ENCODE measurements at regions not wholly inside any gene's neighbourhood (a gene's known extent, or its start where the extent isn't known, plus 50 kb on each side); places are given as distances from the start of the nearest gene placed in this dataset.
A peak's percentile ranks its signal among the peaks of the same experiment; 100 is the strongest.
"Not testable (repeated sequence)": the region's sequence is repeated elsewhere in the genome, so short reads cannot be mapped to it uniquely, and the experiment has no call there.

DNA sequence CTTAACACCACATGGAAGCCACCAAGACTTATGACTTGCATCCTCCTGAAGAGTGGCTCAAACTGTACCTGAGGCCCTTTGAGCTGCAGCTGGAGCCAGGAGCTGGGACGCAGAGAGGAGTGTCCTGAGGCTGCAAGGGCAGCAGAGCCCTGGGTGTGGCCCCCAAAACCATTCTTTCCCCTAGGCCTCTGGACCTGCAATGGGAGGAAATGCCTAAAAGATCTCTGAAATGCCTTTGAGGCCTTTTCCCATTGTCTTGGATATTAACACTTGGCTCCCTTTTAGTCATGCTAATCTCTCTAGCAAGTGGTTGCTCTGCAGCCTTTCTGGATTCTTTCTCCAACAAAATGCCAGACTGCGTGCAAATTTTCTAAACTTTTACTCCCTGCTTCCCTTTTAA lies 156.1 kb downstream of the SLC38A4 start:
- DNase-seq, result no peak

DNA sequence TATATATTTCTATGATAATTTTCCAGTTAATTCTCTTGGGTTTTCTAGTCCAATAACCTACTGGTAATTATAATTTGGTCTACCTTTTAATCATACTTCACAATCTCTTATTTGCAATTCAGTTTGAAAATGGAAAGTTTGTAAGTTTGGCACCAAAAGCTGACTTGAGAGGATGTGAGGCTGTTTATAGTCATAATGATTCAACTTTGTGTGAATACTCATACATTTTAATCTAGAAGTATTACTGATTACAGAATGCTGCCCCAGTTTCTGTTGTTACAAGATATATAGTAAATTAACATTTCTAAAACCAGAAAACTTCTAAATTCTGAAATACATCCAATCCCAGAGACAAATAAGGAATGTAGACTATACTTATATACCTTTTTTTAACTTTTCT lies 158.2 kb downstream of the SLC38A4 start:
- DNase-seq, result no peak

- peak; percentile 56 for DNase-seq
Observed at GRCh38 chr12:46664761-46665287, 161.0 kb downstream of the SLC38A4 start.

DNA sequence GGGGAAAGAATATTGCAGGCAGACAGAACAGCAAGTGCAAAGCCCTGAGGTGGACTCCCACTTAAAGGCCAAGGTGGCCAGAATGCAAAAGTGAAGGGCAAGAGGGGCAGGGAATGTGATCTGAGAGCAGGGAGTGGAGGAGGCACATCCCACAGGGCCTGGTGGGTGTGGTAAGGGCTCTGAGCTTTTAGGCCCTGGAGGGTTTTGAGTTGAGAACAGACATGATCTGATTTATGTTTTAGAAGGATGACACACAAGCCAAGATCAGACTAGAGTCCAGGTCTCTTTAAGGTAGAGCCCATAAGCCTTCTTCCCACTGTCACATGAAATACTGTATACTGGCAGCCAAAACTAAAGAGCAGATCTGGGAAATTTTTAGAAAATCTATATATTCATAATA lies 162.5 kb downstream of the SLC38A4 start:
- peak; percentile 10 for DNase-seq

GRCh38 chr12:46661110-46661845 lies 164.5 kb downstream of the SLC38A4 start:
- peak; percentile 82 for DNase-seq

DNA sequence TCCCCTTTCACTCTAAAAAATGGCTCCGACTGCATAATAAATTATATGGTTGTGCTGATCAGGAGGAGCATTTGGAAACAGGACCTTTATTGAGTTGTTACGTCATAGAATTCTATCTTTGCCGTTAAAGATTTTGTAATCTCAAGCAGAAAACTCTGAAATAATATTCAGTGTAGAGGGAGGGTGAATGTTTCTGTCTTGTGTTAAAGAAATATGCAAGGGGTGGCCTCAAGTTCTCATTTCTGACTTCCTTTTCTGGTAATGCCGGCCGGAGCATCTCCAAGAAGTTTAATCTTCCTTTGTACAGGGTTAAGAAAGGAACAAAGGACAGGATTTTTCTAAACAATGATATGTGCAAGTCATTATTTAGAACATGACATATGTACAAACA lies 165.1 kb downstream of the SLC38A4 start:
- DNase-seq, result no peak

DNA sequence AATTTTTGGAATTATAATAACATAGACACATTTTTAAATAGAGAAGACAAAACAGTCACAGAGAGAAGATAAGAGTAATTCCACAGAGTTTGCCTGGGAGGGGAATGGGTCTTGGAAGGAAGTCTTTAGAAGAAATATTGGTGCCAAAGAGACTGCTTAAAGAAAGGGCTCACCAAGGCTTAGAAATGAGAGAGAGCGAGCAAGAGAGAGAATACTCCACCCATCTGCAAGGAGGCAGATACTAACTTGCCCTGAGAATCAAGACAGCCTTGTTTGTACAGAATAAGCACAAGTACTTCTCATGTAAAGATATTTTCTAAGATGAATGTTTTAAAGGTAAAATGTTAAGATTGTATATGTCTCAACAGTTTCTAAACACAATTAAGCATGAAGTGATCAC lies 165.5 kb downstream of the SLC38A4 start:
- no peak for DNase-seq

- DNase-seq, result no peak
Observed at GRCh38 chr12:46659824-46660223, 166.0 kb downstream of the SLC38A4 start.

- no peak for DNase-seq
Observed at GRCh38 chr12:46659032-46659650, 166.7 kb downstream of the SLC38A4 start.

GRCh38 chr12:46657453-46658411 lies 168.1 kb downstream of the SLC38A4 start:
- DNase-seq, result no peak

- not testable (repeated sequence) for DNase-seq
Observed at GRCh38 chr12:46655984-46656383, 169.8 kb downstream of the SLC38A4 start.

GRCh38 chr12:46653311-46653710 lies 172.5 kb downstream of the SLC38A4 start:
- DNase-seq, result no peak

- DNase-seq, result no peak
Observed at GRCh38 chr12:46652692-46653091, 173.1 kb downstream of the SLC38A4 start.

GRCh38 chr12:46650688-46651087 lies 175.1 kb downstream of the SLC38A4 start:
- DNase-seq, result no peak

DNA sequence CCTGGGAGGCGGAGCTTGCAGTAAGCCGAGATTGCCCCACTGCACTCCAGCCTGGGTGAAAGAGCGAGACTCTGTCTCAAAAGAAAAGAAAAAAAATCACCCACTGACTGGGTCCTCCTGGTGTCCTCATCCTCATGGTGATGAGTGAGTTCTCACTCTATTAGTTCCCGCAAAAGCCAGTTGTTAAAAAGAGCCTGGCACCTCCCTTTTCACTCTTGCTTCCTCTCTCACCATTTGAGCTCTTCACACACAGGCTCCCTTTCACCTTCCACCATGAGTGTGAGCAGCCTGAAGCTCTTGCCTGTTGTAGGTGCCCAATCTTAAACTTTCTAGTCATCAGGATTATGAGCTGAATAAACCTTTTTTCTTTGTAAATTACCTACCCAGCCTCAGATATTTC lies 176.4 kb downstream of the SLC38A4 start:
- no peak for DNase-seq

GRCh38 chr12:46647034-46647433 lies 178.8 kb downstream of the SLC38A4 start:
- no peak for DNase-seq

DNA sequence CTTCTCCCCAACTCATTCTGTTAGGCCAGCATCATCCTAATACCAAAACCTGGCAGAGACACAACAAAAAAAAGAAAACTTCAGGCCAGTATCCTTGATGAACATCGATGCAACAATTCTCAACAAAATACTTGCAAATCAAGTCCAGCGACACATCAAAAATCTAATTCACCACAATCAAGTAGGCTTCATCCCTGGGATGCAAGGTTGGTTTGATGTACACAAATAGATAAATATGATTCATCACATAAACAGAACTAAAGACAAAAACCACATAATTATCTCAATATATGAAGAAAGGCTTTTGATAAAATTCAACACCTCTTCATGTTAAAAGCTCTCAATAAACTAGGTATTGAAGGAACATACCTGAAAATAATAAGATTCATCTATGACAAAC lies 184.1 kb downstream of the SLC38A4 start:
- not testable (repeated sequence) for DNase-seq

GRCh38 chr12:46635818-46636217 lies 190.0 kb downstream of the SLC38A4 start:
- DNase-seq, result no peak

DNA sequence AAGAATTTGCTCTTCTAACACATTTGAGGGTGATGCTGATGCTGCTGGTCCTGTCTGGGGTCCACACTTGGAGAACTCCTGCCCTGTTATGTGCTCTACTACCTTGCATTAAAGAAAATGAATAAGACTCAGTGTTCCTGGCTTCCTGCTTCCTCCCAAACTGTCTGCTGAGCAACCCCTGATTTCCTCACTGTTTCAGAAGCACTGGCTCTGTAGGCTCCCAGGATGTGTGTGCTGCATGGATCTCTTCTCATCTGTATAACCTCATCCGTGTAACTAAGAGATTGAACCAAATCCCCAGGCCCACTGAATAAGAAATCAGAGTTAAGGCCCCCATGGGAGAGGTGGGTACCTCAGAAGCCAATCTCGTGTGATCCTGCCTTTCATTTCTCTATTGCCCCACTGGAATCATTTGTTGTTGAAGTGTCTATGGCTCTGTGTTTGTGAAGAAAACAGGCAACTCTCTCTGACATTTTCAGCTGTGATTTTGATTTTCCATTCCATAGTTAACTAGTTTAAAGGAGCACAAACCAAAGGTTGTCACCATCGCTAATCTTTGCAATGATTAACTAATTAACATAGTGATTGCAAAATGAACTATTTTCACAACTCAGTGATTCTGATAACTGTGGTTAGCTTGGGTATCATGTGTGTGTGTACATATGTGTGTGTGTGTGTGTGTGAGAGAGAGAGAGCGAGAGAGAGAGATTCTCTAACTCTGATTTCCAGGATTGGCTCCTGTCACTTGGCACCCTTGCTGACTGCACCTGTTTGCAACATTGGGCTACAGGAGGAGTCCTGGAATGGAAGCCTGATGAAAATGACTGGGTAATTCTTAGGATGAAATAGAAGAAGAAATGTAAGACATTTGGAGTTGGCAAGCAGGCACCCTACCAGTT lies 196.2 kb downstream of the SLC38A4 start:
- DNase-seq, result no peak

- DNase-seq, result no peak
Observed at GRCh38 chr12:46628176-46628575, 197.6 kb downstream of the SLC38A4 start.

DNA sequence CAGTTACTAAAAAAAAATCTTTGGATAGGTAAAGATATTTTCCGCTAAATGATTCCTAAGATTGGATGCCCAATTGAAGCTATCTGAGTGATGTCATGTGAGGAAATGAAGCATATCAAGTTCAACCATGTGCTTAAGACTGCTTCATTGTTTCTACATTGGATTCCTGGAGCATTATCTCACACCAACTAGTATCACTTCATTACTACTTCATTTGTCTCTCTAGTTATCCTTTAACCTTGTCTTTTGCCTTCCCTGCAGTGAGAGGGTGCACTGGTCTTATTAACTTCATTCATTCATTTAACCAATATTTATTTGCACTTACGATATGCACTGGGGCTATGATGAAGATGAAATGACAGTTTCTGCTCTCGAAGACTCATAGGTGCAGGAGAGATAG lies 198.1 kb downstream of the SLC38A4 start:
- no peak for DNase-seq

- DNase-seq, result not testable (repeated sequence)
Observed at GRCh38 chr12:46619474-46619873, 206.3 kb downstream of the SLC38A4 start.

All from NCI-H82 (cell line).